ENCODE measurements at regions not wholly inside any gene's neighbourhood (a gene's known extent, or its start where the extent isn't known, plus 50 kb on each side); places are given as distances from the start of the nearest gene placed in this dataset.

DNA sequence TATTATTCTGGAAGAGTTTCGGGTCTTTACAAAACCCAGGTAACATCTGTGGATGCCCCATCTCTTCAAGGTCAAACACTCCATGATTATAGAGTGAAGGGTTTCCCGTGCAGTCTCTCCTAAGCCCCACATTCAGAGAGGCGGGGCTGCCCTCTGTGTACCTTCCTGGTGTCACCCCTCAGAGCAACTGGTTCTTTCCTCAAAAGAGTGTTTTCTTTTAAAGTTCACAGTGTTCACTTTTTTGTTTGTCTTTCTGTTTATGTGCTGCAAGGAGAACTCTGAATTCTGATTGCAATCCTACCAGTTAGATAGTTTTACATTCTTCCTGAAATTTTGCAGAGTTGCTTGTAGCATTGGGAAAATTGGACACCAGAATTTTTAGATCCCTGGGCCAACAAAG is 190.2 kb downstream of the ADAMTS15 start:
- CTCF ChIA-PET: no interaction called here
- H3K9me3 Mint-ChIP-seq: no peaks in the 10 kb centered on the region
- Histone ChIP-seq H3K27ac (ENCODE audit: low read depth, low read length) (no peak overlapping the region), H3K27me3 (ENCODE audit: insufficient read depth, low read length, poor library complexity, severe bottlenecking) (no peaks in the 10 kb centered on the region), H3K4me3 (ENCODE audit: low read length) (no peak overlapping the region), H3K36me3 (ENCODE audit: insufficient read depth, low read length) (no peaks in the 10 kb centered on the region), H3K9me3 (ENCODE audit: low read length) (no peaks in the 10 kb centered on the region), H3K4me1 (ENCODE audit: insufficient read depth, low read length) (no peaks in the 10 kb centered on the region)
- H3K27ac Mint-ChIP-seq: no peak overlapping the region
- peaks cover 0 to 4% of the 10 kb centered on the region in 2 donors for H3K27me3 Mint-ChIP-seq
- DNase-seq: no peak
- POLR2A ChIA-PET: no interaction called here
- no peak overlapping the region for H3K4me3 Mint-ChIP-seq
- no peaks in the 10 kb centered on the region for H3K4me1 Mint-ChIP-seq
- H3K36me3 Mint-ChIP-seq: no peaks in the 10 kb centered on the region

DNA sequence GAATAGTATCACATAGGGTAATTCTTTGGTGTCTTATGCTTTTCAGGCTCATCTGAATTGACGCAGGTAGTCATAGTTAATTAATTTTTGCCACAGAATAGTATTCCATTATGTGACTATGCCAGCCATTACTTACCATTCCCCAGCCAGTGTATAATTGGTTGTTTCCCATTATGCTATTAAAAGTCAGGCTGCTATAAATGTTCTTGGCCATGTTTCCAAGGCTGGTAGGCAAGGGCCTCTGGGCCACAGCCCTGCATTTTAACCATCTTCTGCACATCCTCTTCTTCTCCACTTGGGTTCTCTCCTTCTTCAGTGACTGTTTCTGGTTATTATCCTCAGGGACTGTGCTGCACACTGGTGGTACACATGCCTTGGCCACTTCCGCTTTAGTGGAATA is 190.9 kb downstream of the ADAMTS15 start:
- H3K4me1 ChIP-seq (ENCODE audit: insufficient read depth, low read length): no peaks in the 10 kb centered on the region
- DNase-seq: no peak
- Mint-ChIP-seq H3K4me1 (no peaks in the 10 kb centered on the region), H3K4me3 (no peak overlapping the region), H3K36me3 (no peaks in the 10 kb centered on the region), H3K27me3 (no peaks in the 10 kb centered on the region), H3K9me3 (no peaks in the 10 kb centered on the region), H3K27ac (no peak overlapping the region)
- H3K27me3 ChIP-seq (ENCODE audit: insufficient read depth, low read length, poor library complexity, severe bottlenecking): no peaks in the 10 kb centered on the region
- H3K27ac ChIP-seq (ENCODE audit: low read depth, low read length): no peak overlapping the region
- no peaks in the 10 kb centered on the region for H3K9me3 ChIP-seq (ENCODE audit: low read length)
- no peak overlapping the region for H3K4me3 ChIP-seq (ENCODE audit: low read length)
- ChIA-PET CTCF (no interaction called here), POLR2A (no interaction called here)
- H3K36me3 ChIP-seq (ENCODE audit: insufficient read depth, low read length): no peaks in the 10 kb centered on the region

DNA sequence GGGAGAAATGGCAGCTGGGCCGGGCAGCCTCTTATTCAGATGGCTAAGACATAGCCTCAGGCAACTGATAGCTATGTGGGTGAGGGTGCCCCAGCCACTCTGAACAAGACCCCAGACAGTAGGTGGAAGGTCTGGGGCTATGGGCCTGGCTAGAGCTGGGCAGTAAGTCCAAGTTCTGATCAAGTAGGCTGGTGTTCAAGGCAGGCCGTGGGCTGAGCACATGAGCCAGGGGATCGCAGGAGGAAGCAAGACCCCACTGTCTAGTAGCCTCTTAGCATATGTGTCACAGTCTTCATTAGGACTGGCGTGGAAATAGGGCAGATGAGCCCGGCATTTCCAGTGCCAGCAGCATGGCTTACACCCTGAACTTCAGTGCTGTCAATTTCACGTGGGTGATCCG is 192.1 kb downstream of the ADAMTS15 start:
- Histone ChIP-seq H3K4me1 (ENCODE audit: insufficient read depth, low read length) (no peaks in the 10 kb centered on the region), H3K4me3 (ENCODE audit: low read length) (no peak overlapping the region), H3K27ac (ENCODE audit: low read depth, low read length) (no peak overlapping the region), H3K27me3 (ENCODE audit: insufficient read depth, low read length, poor library complexity, severe bottlenecking) (no peaks in the 10 kb centered on the region), H3K36me3 (ENCODE audit: insufficient read depth, low read length) (no peaks in the 10 kb centered on the region), H3K9me3 (ENCODE audit: low read length) (no peaks in the 10 kb centered on the region)
- Mint-ChIP-seq H3K4me3 (no peak overlapping the region), H3K27me3 (no peaks in the 10 kb centered on the region), H3K27ac (no peak overlapping the region), H3K4me1 (no peaks in the 10 kb centered on the region), H3K36me3 (no peaks in the 10 kb centered on the region), H3K9me3 (no peaks in the 10 kb centered on the region)
- ChIA-PET POLR2A (no interaction called here), CTCF (no interaction called here)
- no peak for DNase-seq

DNA sequence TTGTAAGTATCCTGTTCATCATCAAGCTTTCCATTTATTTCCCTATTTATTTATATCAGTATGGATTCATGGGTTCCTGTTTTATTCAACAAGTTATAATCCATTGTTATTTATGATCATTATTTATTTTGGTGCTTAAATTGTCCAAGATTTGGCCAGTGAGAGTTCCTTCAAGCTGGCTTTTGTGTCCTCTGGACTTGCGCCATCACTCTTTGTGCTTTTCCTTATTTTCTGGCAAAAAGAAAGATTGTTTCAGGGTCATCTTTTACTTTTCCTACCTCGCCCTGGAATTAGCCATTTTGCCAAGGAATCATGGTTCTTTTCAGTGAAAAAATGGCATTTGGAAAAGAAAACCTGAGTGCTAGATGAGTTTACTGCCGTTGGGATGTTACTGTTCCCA is 193.4 kb downstream of the ADAMTS15 start:
- H3K36me3 ChIP-seq (ENCODE audit: insufficient read depth, low read length): no peaks in the 10 kb centered on the region
- Mint-ChIP-seq H3K4me1 (no peaks in the 10 kb centered on the region), H3K9me3 (no peaks in the 10 kb centered on the region), H3K4me3 (no peak overlapping the region), H3K36me3 (no peaks in the 10 kb centered on the region), H3K27ac (no peak overlapping the region), H3K27me3 (no peaks in the 10 kb centered on the region)
- H3K4me3 ChIP-seq (ENCODE audit: low read length): no peak overlapping the region
- H3K9me3 ChIP-seq (ENCODE audit: low read length): no peaks in the 10 kb centered on the region
- H3K4me1 ChIP-seq (ENCODE audit: insufficient read depth, low read length): no peaks in the 10 kb centered on the region
- ChIA-PET CTCF (no interaction called here), POLR2A (no interaction called here)
- no peak overlapping the region for H3K27ac ChIP-seq (ENCODE audit: low read depth, low read length)
- H3K27me3 ChIP-seq (ENCODE audit: insufficient read depth, low read length, poor library complexity, severe bottlenecking): no peaks in the 10 kb centered on the region
- no peak for DNase-seq

DNA sequence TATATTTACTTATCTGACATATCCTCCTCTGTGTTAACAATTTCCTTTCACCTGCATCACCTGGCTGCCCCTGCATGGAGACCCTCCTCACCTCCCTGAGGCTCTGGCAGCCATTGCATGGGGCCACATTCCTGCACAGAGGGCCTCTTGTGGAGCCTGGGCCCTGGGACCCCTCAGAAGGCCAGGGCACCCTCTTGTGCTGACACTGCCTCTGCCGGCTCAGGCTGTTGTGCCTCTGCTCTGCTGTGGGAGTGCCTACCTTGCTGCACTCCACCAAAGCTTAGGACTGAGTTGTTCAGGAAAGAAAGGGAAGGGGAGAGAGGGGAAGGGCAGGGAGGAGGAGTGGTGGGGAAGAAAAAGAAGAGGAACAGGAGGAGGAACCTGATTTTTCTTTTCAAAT is 194.5 kb downstream of the ADAMTS15 start:
- POLR2A ChIA-PET: no interaction called here
- H3K27ac Mint-ChIP-seq: no peak overlapping the region
- Histone ChIP-seq H3K27ac (ENCODE audit: low read depth, low read length) (no peak overlapping the region), H3K4me3 (ENCODE audit: low read length) (no peak overlapping the region), H3K36me3 (ENCODE audit: insufficient read depth, low read length) (no peaks in the 10 kb centered on the region), H3K27me3 (ENCODE audit: insufficient read depth, low read length, poor library complexity, severe bottlenecking) (no peaks in the 10 kb centered on the region), H3K4me1 (ENCODE audit: insufficient read depth, low read length) (no peaks in the 10 kb centered on the region), H3K9me3 (ENCODE audit: low read length) (no peaks in the 10 kb centered on the region)
- DNase-seq: no peak
- no peaks in the 10 kb centered on the region for H3K4me1 Mint-ChIP-seq
- no peak overlapping the region for H3K4me3 Mint-ChIP-seq
- H3K36me3 Mint-ChIP-seq: no peaks in the 10 kb centered on the region
- CTCF ChIA-PET: no interaction called here
- H3K27me3 Mint-ChIP-seq: no peaks in the 10 kb centered on the region
- no peaks in the 10 kb centered on the region for H3K9me3 Mint-ChIP-seq

DNA sequence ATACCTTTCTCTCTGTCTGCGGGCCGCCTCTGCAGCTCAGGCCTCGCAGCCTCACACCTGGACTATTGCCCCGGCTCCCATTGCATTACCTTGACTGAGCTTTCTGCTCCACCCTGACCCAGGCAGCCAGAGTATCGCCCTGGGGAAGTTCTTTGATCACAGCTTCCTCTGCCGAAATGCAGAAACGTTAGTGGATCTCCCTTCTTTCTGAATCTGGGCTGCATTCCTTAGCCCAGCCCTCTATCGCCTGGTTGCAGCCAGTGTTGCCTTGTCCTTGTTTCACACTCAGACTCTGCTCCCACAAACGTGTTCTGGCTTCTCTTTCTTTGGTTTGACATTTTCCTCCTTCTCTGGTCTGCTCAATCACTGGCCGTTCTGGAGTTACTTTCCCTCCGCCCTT is 195.7 kb downstream of the ADAMTS15 start:
- Histone ChIP-seq H3K27ac (ENCODE audit: low read depth, low read length) (no peak overlapping the region), H3K36me3 (ENCODE audit: insufficient read depth, low read length) (no peaks in the 10 kb centered on the region), H3K27me3 (ENCODE audit: insufficient read depth, low read length, poor library complexity, severe bottlenecking) (no peaks in the 10 kb centered on the region), H3K4me3 (ENCODE audit: low read length) (no peak overlapping the region), H3K4me1 (ENCODE audit: insufficient read depth, low read length) (no peaks in the 10 kb centered on the region), H3K9me3 (ENCODE audit: low read length) (no peaks in the 10 kb centered on the region)
- H3K4me3 Mint-ChIP-seq: no peak overlapping the region
- no peaks in the 10 kb centered on the region for H3K9me3 Mint-ChIP-seq
- no peaks in the 10 kb centered on the region for H3K4me1 Mint-ChIP-seq
- ChIA-PET POLR2A (no interaction called here), CTCF (no interaction called here)
- no peak overlapping the region for H3K27ac Mint-ChIP-seq
- peaks cover 0 to under 1% of the 10 kb centered on the region in 2 donors for H3K27me3 Mint-ChIP-seq
- H3K36me3 Mint-ChIP-seq: no peaks in the 10 kb centered on the region
- DNase-seq: no peak

DNA sequence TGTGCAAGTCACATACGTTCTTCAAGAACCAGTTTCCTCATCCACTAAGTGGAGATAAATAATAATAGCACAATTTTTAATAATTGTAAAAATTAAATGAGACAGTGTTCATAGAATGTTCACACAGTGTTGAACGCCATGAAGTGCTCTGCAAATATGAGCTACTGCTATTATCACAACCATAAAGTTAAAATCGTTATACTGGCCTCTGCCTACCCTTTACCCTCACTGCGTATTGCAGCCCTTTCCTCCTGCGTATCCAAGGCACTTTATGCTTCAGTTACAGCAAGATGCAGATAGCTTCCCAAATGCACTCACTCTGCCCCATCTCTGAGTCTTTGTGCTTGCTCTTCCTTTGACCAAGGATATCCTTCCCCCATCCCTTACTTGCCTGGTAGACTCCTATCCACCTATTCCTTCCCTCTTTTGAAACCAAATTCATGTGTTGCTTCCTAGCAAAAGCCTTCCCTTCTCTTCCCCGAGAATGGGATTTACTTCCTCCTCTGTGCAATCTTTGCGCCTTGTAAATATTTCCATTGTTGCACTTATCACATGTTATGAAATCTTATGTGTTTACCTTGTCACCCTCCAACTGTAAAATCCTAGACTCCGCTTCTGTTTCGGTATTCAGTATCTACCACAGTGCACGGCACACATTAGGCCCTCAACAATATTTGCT is 196.9 kb downstream of the ADAMTS15 start:
- DNase-seq: no peak
- no peak overlapping the region for H3K27ac ChIP-seq (ENCODE audit: low read depth, low read length)
- H3K36me3 ChIP-seq (ENCODE audit: insufficient read depth, low read length): no peaks in the 10 kb centered on the region
- POLR2A ChIA-PET: no interaction called here
- H3K27ac Mint-ChIP-seq: no peak overlapping the region
- H3K4me1 Mint-ChIP-seq: no peaks in the 10 kb centered on the region
- H3K36me3 Mint-ChIP-seq: no peaks in the 10 kb centered on the region
- no peaks in the 10 kb centered on the region for H3K4me1 ChIP-seq (ENCODE audit: insufficient read depth, low read length)
- H3K27me3 ChIP-seq (ENCODE audit: insufficient read depth, low read length, poor library complexity, severe bottlenecking): no peaks in the 10 kb centered on the region
- CTCF ChIA-PET: no interaction called here
- H3K4me3 ChIP-seq (ENCODE audit: low read length): no peak overlapping the region
- H3K27me3 Mint-ChIP-seq: peaks cover 0 to 1% of the 10 kb centered on the region in 2 donors
- H3K9me3 ChIP-seq (ENCODE audit: low read length): no peaks in the 10 kb centered on the region
- no peaks in the 10 kb centered on the region for H3K9me3 Mint-ChIP-seq
- H3K4me3 Mint-ChIP-seq: no peak overlapping the region

DNA sequence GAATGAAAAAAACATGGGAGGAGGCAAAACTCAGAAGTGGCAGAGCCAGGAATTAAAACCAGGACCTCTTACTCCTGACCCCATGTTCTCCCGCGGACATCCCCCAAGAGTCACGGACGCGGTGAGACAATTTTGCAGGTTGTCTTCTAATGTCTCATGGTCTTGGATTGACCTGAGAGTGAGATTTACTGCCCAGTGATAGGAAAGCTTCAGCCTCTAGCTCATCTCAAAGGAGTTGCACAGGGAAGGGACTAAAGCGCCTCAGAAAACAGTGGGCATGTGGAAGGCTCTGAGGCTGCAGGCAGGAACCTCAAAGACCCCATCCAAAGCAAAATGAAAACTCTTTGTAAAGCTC is 197.4 kb downstream of the ADAMTS15 start:
- no peaks in the 10 kb centered on the region for H3K9me3 Mint-ChIP-seq
- POLR2A ChIA-PET: no interaction called here
- H3K4me3 Mint-ChIP-seq: no peak overlapping the region
- CTCF ChIA-PET: no interaction called here
- no peaks in the 10 kb centered on the region for H3K36me3 Mint-ChIP-seq
- H3K27me3 Mint-ChIP-seq: peaks cover 0 to 1% of the 10 kb centered on the region in 2 donors
- Histone ChIP-seq H3K27me3 (ENCODE audit: insufficient read depth, low read length, poor library complexity, severe bottlenecking) (no peaks in the 10 kb centered on the region), H3K36me3 (ENCODE audit: insufficient read depth, low read length) (no peaks in the 10 kb centered on the region), H3K4me1 (ENCODE audit: insufficient read depth, low read length) (no peaks in the 10 kb centered on the region), H3K9me3 (ENCODE audit: low read length) (no peaks in the 10 kb centered on the region), H3K27ac (ENCODE audit: low read depth, low read length) (no peak overlapping the region), H3K4me3 (ENCODE audit: low read length) (no peak overlapping the region)
- H3K27ac Mint-ChIP-seq: no peak overlapping the region
- no peaks in the 10 kb centered on the region for H3K4me1 Mint-ChIP-seq
- DNase-seq: no peak

DNA sequence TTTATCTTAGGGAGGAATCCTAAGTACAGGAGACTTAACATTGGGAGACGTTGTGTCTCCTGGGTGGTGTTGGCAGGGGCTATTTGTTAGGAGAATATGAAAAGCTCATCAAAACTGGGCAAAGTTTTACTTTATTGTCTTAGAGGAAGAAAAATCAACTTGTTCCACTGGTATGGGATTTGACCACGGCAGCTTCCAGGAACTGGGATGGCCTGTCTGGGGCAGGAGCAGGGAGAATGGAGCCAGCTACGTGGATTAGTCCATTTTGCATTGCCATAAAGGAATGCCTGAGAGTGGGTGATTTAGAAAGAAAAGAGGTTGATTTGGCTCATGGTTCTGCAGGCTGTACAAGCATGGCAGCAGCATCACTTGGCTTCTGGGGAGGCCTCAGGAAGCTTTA is 198.4 kb downstream of the ADAMTS15 start:
- Mint-ChIP-seq H3K36me3 (no peaks in the 10 kb centered on the region), H3K4me1 (no peaks in the 10 kb centered on the region), H3K9me3 (no peaks in the 10 kb centered on the region), H3K27ac (no peak overlapping the region), H3K27me3 (peaks cover 0 to 1% of the 10 kb centered on the region in 2 donors), H3K4me3 (no peak overlapping the region)
- ChIA-PET POLR2A (no interaction called here), CTCF (no interaction called here)
- H3K4me1 ChIP-seq (ENCODE audit: insufficient read depth, low read length): no peaks in the 10 kb centered on the region
- H3K27me3 ChIP-seq (ENCODE audit: insufficient read depth, low read length, poor library complexity, severe bottlenecking): no peaks in the 10 kb centered on the region
- H3K4me3 ChIP-seq (ENCODE audit: low read length): no peak overlapping the region
- no peak overlapping the region for H3K27ac ChIP-seq (ENCODE audit: low read depth, low read length)
- no peak for DNase-seq
- H3K36me3 ChIP-seq (ENCODE audit: insufficient read depth, low read length): no peaks in the 10 kb centered on the region
- H3K9me3 ChIP-seq (ENCODE audit: low read length): no peaks in the 10 kb centered on the region

Measured in CD8-positive, alpha-beta memory T cell (primary cell).